Natural killer cell treated with Interleukin-12 subunit alpha and Interleukin-12 subunit beta and Interleukin-15 and Interleukin-18, amount 100 ng/mL, for 72 hours (primary cell): ENCODE measurements at regions not wholly inside any gene's neighbourhood (a gene's known extent, or its start where the extent isn't known, plus 50 kb on each side); places are given as distances from the start of the nearest gene placed in this dataset.

Experiments
- ATAC-seq, 2 donors: fragments of 150-1000 bp; cut with Tn5 transposase in 1 of 2; sonication (Bioruptor Pico), chemical (Tn5 transposase) in 1 of 2; 2 replicates each; pipeline ENCODE4 v1.10.0; 2021
- DNase-seq: peaks from one replicate; pipeline ENCODE4 v3.0.0; 2022; ENCODE audit warnings: low spot score
- H3K27ac Mint-ChIP-seq, 2 donors: 1 replicate in 1 of 2; 2 replicates in 1 of 2; pipeline ENCODE4 v1.8.0; 2022; ENCODE audit warnings: mixed read lengths in 2 of 2, mild to moderate bottlenecking in 1 of 2, moderate library complexity in 1 of 2
- H3K27me3 Mint-ChIP-seq, 2 donors: 1 replicate in 1 of 2; 2 replicates in 1 of 2; pipeline ENCODE4 v1.8.0; 2022; ENCODE audit warnings: mixed read lengths in 2 of 2
- H3K36me3 Mint-ChIP-seq: one replicate; pipeline ENCODE4 v1.8.0; 2022; ENCODE audit warnings: mixed read lengths
- H3K4me1 Mint-ChIP-seq, 2 donors: 1 replicate in 1 of 2; 2 replicates in 1 of 2; pipeline ENCODE4 v1.8.0; 2022; ENCODE audit warnings: low read depth in 2 of 2, mixed read lengths in 2 of 2, mild to moderate bottlenecking in 1 of 2
- H3K4me3 Mint-ChIP-seq: one replicate; pipeline ENCODE4 v1.8.0; 2022; ENCODE audit warnings: mixed read lengths
- H3K9me3 Mint-ChIP-seq: 2 replicates; pipeline ENCODE4 v1.8.0; 2022; ENCODE audit warnings: mixed read lengths

DNA sequence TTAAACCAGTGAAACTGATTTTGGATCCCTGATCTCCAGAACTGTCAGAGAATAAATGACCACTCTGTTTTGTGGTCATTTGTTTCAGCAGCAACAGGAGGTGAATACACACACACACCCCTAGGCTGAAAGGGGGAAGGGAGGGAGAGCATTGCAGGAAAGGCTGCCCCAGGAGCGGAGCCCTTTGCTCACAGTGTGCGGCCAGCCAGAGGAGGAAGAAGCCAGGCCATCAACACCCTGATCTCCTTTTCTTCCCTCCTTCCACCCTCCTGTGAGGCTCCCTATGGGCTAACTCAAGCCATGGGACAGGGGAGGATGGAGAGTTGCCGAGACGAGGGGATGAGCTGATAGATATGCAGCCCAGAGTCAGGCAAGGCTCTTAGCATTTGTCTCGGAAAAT, 211.9 kb downstream of the TBX5 start:
- Mint-ChIP-seq H3K36me3 (no peaks in the 10 kb centered on the region), H3K9me3 (peaks cover 4% of the 10 kb centered on the region), H3K4me1 (no peaks in the 10 kb centered on the region), H3K4me3 (no peak overlapping the region), H3K27ac (no peak overlapping the region), H3K27me3 (peaks cover 0 to 19% of the 10 kb centered on the region in 2 donors)
- ATAC-seq (no peak), DNase-seq (no peak)

DNA sequence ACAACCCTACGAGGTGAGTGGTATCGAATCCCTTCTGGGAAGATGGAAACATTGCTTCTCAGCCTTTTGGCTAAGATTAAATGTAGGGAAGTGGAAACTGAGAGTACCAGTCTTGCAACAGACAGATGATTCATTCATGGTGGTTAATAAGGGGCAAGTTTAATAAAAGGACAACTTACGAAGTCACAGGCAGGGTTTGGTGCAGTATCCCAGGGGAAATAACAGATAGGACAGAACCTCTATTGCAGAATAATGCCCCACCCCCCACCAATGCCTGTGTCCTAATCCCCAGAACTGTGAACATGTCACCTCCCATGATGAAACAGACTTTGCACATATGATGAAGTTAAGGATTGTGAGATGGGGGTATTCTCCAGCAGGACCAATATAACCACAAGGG, 212.5 kb downstream of the TBX5 start:
- no peak for ATAC-seq
- peaks cover 3 to 19% of the 10 kb centered on the region in 2 donors for H3K27me3 Mint-ChIP-seq
- H3K27ac Mint-ChIP-seq, result no peak overlapping the region

DNA sequence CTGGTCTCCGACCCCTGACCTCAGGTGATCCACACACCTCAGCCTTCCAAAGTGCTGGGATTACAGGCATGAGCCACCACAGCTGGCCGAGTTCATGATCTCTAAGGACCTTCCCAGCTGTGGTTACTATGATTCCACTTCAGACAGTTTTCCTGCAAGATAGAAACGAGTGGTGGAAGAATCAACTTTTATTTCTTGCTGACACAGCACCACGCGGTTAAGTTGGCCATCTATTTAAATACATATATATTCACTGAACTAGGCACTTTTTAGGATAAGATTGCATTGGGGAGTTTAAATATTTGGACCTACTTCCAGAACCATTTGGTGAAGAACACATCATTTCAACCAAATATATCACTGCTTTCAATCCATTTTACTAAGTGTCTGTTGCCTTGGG, 213.4 kb downstream of the TBX5 start:
- no peak for DNase-seq
- Mint-ChIP-seq H3K27ac (no peak overlapping the region), H3K36me3 (no peaks in the 10 kb centered on the region), H3K4me3 (no peak overlapping the region), H3K4me1 (no peaks in the 10 kb centered on the region), H3K9me3 (peaks cover 4% of the 10 kb centered on the region), H3K27me3 (peaks cover 6 to 22% of the 10 kb centered on the region in 2 donors)
- no peak for ATAC-seq

More for the DNA sequence above, 212.5 kb downstream of the TBX5 start:
- H3K4me3 Mint-ChIP-seq, result no peak overlapping the region
- H3K36me3 Mint-ChIP-seq, result no peaks in the 10 kb centered on the region
- DNase-seq, result no peak
- H3K4me1 Mint-ChIP-seq, result no peaks in the 10 kb centered on the region
- H3K9me3 Mint-ChIP-seq, result peaks cover 4% of the 10 kb centered on the region

DNA sequence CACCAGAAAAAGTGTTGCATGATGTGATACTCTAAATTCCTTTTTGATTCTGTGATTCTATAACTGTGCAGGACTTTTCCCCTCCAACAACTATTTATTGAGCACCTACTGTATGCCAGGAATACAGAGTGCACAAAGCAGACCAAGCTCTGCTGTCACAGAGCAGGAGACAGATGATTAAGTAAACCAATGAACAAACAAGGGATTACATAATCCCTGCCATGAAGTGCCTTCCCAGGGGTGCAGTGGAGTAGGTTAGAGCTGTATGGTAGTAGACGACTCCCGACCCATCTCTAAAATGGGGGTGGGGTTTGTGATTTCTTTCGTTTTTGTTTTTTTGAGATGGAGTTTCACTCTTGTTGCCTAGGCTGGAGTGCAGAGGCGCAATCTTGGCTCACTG, 213.9 kb downstream of the TBX5 start:
- H3K27ac Mint-ChIP-seq, result no peak overlapping the region
- no peak overlapping the region for H3K4me3 Mint-ChIP-seq
- ATAC-seq (no peak), DNase-seq (no peak)
- no peaks in the 10 kb centered on the region for H3K4me1 Mint-ChIP-seq
- H3K36me3 Mint-ChIP-seq, result no peaks in the 10 kb centered on the region
- H3K27me3 Mint-ChIP-seq, result peaks cover 6 to 26% of the 10 kb centered on the region in 2 donors
- H3K9me3 Mint-ChIP-seq, result peaks cover 4% of the 10 kb centered on the region

DNA sequence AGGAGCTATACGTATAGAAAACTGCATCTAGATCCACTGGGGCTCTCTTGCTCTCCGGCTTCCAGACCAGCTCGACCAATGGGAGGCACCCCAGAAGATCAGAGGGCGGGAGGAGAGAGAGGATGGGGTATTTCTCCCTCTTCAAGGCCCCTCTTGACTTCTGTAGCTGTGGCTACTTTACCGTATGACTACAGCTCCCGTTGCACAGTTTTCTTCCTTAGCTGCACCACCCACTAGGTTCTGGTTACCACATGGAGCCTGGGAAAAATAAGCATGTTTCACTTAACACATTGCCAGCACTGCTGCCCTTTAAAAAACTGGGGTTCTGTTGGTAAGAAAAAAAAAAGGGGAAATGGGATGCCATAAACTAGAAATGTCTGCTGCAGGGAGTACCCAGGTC, 214.4 kb downstream of the TBX5 start:
- no peak overlapping the region for H3K27ac Mint-ChIP-seq
- no peak for DNase-seq
- H3K36me3 Mint-ChIP-seq, result no peaks in the 10 kb centered on the region
- H3K4me1 Mint-ChIP-seq, result no peaks in the 10 kb centered on the region
- no peak overlapping the region for H3K4me3 Mint-ChIP-seq
- ATAC-seq, result no peak
- H3K9me3 Mint-ChIP-seq, result peaks cover 4% of the 10 kb centered on the region
- H3K27me3 Mint-ChIP-seq, result peaks cover 6 to 26% of the 10 kb centered on the region in 2 donors

DNA sequence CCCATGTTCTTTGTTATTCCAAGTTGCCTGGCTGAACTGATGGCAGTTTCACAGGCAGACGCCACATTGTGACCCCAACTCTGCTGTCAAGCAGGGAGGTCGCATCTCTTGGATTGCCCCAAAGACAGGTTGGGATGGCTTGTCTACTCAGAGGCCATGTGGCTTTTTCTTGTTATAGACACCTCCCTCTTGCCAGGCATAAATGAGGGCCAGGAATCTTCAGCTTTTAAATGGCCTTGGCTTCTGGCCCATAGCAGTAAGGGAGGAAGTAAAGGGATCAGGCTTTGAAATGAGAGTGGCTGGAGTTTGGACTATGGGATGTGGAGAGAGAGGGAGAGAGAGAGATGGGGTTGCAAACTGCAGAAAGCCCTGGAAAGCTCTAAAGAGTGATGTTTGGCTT, 215.0 kb downstream of the TBX5 start:
- Mint-ChIP-seq H3K4me3 (no peak overlapping the region), H3K4me1 (no peaks in the 10 kb centered on the region), H3K27ac (no peak overlapping the region), H3K27me3 (peaks cover 6 to 30% of the 10 kb centered on the region in 2 donors), H3K9me3 (peaks cover 4% of the 10 kb centered on the region), H3K36me3 (no peaks in the 10 kb centered on the region)
- ATAC-seq, result no peak
- no peak for DNase-seq

DNA sequence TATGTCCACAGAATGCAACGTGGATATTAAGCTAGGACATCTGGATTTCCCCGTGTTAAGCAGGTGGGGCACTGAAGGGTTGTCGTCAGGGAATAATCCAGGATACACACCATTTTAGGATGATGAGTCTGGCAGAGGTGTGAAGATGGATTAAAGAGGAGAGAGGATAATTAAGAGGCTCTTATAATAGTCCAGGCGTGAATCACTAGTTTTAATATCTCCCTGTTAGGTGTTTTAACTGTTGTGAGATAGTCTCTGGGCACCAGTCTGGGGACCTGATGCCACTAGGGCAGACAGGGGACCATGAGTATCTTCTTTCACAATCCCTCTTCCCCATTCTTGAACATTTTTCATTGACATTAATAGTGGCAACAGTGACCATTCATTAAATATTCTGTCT, 216.7 kb downstream of the TBX5 start:
- no peaks in the 10 kb centered on the region for H3K4me1 Mint-ChIP-seq
- H3K36me3 Mint-ChIP-seq, result no peaks in the 10 kb centered on the region
- ATAC-seq, result no peak
- no peak overlapping the region for H3K4me3 Mint-ChIP-seq
- peaks cover 4% of the 10 kb centered on the region for H3K9me3 Mint-ChIP-seq
- no peak overlapping the region for H3K27ac Mint-ChIP-seq
- DNase-seq, result no peak
- H3K27me3 Mint-ChIP-seq, result peaks cover 6 to 31% of the 10 kb centered on the region in 2 donors

DNA sequence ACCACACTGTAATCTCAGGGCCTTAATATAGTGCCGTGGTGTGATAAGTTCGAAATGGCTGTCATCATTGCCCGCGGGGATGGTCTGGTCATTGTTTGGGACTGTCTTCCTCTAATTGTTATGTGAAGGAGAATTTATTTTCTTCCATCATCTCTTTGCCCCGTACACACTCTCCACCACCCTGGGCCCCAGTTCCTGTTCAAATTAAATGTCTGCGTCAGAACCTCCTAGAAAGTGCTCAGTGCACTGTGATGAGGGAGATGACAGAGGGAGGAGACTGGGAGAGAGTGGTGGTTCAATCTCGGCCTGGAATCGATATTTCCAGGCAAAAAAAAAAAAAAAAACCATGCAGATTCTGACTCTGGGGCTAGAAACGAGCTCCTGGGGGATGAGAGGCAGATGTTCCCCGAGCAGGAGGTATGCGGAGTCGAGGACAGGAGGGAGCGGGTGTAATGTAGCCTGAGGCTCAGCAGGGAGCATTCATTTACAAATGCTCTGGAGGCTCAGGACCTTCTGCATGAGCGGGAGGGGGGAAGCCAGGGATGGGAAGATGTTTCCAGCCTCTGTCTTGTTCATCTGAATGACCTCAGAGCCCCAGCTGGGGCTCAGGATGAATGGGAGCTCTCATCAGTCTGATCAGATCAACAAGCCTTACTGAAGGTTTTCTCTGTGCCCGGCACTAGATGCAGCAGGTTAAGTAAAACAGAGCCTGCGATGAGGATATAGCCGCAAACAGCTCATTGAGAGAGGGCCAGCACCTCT, 219.5 kb downstream of the TBX5 start:
- no peaks in the 10 kb centered on the region for H3K9me3 Mint-ChIP-seq
- H3K36me3 Mint-ChIP-seq, result no peaks in the 10 kb centered on the region
- H3K4me1 Mint-ChIP-seq, result no peaks in the 10 kb centered on the region
- H3K27me3 Mint-ChIP-seq, result peaks cover 11 to 23% of the 10 kb centered on the region in 2 donors
- no peak overlapping the region for H3K27ac Mint-ChIP-seq
- H3K4me3 Mint-ChIP-seq, result no peak overlapping the region
- ATAC-seq (no peak), DNase-seq (no peak)

DNA sequence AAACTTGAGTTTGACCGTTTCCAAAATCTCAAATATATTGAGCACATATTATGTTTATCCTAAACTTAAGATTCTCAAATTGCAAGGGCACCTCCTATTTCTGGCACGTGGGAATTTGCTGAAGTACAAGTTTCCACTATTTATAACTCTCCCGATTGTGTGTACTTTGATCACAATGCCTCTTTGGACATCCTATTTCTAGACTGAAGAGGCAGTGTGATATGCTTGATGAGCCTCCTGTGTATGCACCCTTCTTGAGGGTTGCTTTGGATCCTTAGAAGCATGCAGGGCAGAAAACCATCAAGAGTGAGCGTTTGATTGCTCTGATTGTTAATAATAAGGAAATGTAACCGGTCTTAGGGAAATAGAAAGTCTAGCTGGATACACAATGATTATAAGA, 218.9 kb upstream of the RBM19 start:
- ATAC-seq, result no peak
- H3K27me3 Mint-ChIP-seq, result peaks cover 11 to 19% of the 10 kb centered on the region in 2 donors
- H3K4me3 Mint-ChIP-seq, result no peak overlapping the region
- DNase-seq, result no peak
- no peak overlapping the region for H3K27ac Mint-ChIP-seq
- no peaks in the 10 kb centered on the region for H3K4me1 Mint-ChIP-seq
- H3K36me3 Mint-ChIP-seq, result no peaks in the 10 kb centered on the region
- H3K9me3 Mint-ChIP-seq, result no peaks in the 10 kb centered on the region

DNA sequence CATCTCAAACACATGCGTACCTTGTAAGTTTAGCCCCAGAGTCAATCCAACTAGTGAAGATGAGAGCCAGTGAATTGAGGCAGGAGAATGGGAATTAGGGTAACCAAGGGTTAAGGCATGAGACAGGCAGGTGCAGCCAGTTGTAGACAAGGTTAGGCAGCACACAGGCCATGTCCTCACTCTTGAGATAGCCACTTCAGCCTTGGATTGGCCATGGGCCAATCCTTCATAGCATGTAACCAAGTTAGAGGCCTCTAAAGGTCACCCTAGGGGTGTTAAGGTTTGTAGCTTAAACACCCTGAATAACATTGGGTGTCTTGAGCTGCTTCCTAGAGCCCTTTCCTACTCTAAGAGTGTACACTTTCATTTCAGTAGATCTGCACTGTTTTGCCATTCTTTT, 208.2 kb upstream of the RBM19 start:
- ATAC-seq (no peak), DNase-seq (no peak)
- Mint-ChIP-seq H3K36me3 (no peaks in the 10 kb centered on the region), H3K27ac (no peak overlapping the region), H3K27me3 (peaks cover 5 to 7% of the 10 kb centered on the region in 2 donors), H3K4me3 (no peak overlapping the region), H3K9me3 (no peaks in the 10 kb centered on the region), H3K4me1 (no peaks in the 10 kb centered on the region)

DNA sequence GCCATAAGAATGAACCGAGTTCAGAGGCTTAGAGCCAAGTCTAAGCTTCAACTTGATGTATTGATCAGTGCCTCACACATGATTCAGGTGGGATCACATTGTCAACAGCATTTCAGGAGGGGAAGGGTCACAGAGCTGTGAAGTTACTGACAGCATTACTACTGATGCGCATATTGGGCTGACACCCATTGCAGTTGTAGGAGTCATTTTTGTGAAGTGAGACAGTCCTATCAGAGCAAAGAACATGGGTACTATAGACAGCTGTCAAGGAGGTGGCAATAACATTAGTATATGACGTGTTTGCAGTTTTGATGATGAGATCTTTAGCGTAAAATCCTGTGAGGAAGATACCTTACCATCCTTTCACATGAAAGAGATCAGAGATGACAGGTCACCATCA, 206.0 kb upstream of the RBM19 start:
- DNase-seq, result no peak
- H3K27me3 Mint-ChIP-seq, result peaks cover 5 to 7% of the 10 kb centered on the region in 2 donors
- H3K4me1 Mint-ChIP-seq, result no peaks in the 10 kb centered on the region
- no peaks in the 10 kb centered on the region for H3K36me3 Mint-ChIP-seq
- H3K9me3 Mint-ChIP-seq, result no peaks in the 10 kb centered on the region
- no peak for ATAC-seq
- H3K27ac Mint-ChIP-seq, result no peak overlapping the region
- H3K4me3 Mint-ChIP-seq, result no peak overlapping the region

DNA sequence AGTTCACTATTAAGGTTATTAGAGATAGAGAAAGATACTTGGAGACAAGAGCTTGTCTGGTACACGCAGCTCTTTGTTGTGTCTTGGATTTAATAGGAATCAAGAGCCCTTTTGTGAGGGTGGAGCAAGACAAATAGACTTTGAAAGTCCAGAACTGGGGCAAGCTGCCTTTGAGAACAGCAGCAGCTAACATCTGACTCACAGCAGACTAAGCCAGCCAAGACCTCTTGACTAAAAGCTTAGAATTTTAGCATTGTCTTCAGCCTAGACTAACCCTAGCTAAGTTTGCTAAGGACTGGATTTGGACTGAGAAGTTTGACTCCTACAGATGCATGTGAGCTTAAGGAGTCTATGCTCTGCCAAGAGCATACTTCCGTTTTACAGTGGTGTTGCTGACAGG, 201.9 kb upstream of the RBM19 start:
- Mint-ChIP-seq H3K27ac (no peak overlapping the region), H3K27me3 (peaks cover 5 to 13% of the 10 kb centered on the region in 2 donors), H3K4me3 (no peak overlapping the region), H3K9me3 (no peaks in the 10 kb centered on the region), H3K4me1 (no peaks in the 10 kb centered on the region), H3K36me3 (no peaks in the 10 kb centered on the region)
- no peak for ATAC-seq
- DNase-seq, result no peak

DNA sequence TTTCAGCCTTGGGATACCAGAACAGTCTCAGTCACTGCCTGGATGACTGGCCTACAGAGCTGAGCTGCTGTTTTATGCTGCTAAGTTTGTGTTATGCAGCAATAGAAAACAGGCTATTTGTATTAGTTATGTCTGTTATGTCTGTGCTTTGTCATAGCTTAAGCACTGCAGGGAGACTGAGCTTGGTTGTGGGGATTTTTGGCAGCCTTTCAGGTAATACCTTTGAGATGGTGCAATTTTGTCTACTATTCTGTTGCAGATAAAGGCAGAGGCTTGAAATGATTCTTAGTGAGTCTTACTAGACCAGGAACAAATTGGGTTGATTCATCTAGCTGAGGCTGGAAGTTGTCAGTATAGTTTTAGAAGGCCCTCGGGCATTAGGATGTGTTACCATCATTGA, 201.3 kb upstream of the RBM19 start:
- ATAC-seq (no peak), DNase-seq (no peak)
- Mint-ChIP-seq H3K9me3 (no peaks in the 10 kb centered on the region), H3K4me3 (no peak overlapping the region), H3K27ac (no peak overlapping the region), H3K27me3 (peaks cover 5 to 13% of the 10 kb centered on the region in 2 donors), H3K36me3 (no peaks in the 10 kb centered on the region), H3K4me1 (no peaks in the 10 kb centered on the region)

DNA sequence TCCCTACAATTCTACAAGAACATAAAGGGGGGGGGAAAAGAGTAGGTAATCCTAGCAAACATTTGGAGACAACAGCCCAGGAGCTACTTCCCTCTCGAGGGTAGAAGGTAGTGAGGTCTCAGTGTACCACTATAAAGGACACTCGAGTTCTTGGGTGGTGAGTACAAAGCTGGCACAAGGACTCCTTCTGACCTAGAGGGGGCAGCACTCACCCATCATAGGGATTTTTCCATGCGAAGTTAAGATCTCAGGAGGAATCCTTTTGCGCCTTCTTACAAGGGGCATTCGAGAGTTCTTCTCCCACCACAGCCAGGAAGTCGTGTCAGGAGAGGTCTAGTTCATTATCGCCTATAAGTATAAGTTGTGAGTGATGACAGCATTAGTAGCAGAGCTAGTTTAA, 200.2 kb upstream of the RBM19 start:
- Mint-ChIP-seq H3K27me3 (peaks cover 2 to 6% of the 10 kb centered on the region in 2 donors), H3K4me1 (no peaks in the 10 kb centered on the region), H3K4me3 (no peak overlapping the region), H3K36me3 (no peaks in the 10 kb centered on the region), H3K9me3 (no peaks in the 10 kb centered on the region), H3K27ac (no peak overlapping the region)
- DNase-seq, result no peak
- ATAC-seq, result no peak

DNA sequence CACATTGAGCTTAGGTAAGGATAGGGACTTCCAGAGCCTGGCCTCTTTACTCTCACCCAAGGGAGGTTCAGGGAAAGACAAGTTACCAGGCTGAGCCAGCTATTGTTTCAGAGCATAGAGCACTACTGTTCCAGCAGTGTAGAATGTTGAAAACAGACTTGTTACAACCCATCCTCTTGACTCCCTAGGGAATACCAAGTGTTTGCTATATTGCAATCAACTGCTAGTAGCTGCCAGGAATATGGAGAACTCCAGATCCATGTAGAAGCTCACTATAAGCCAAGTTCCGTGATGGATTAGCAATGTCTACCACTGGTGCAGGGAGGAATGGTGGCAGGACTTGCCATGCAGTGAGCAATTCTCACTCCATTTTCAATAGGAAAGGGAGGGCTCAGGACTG, 199.8 kb upstream of the RBM19 start:
- ATAC-seq, result no peak
- H3K9me3 Mint-ChIP-seq, result no peaks in the 10 kb centered on the region
- H3K36me3 Mint-ChIP-seq, result no peaks in the 10 kb centered on the region
- peaks cover 2 to 6% of the 10 kb centered on the region in 2 donors for H3K27me3 Mint-ChIP-seq
- no peak overlapping the region for H3K4me3 Mint-ChIP-seq
- H3K27ac Mint-ChIP-seq, result no peak overlapping the region
- DNase-seq, result no peak
- no peaks in the 10 kb centered on the region for H3K4me1 Mint-ChIP-seq
